Gastrocnemius medialis (tissue), 4 donors: ENCODE measurements at regions not wholly inside any gene's neighbourhood (a gene's known extent, or its start where the extent isn't known, plus 50 kb on each side); places are given as distances from the start of the nearest gene placed in this dataset.

ENCODE experiments used
- CTCF ChIP-seq, 5 experiments: fragments of 450-650 bp in 3 of 5; fragments of 200-600 bp in 2 of 5; sonication (generic) in 2 of 5; IDR thresholded peaks in 4 of 5; conservative IDR thresholded peaks in 1 of 5; 1 replicate in 4 of 5; 2 replicates in 1 of 5; pipeline ENCODE4 v1.5.1; 2016 to 2019; ENCODE audit warnings: antibody characterized with exemption in 5 of 5, mild to moderate bottlenecking in 3 of 5, moderate library complexity in 3 of 5
- POLR2A ChIP-seq, 2 donors: fragments of 450-650 bp; IDR thresholded peaks; one replicate each; pipeline ENCODE4 v1.6.1; 2017; ENCODE audit warnings: antibody characterized with exemption in 2 of 2, mild to moderate bottlenecking in 2 of 2, moderate library complexity in 2 of 2

GRCh38 chr2:175244697-175245096 is 63.2 kb upstream of the ATP5MC3 start:
- no peak for TF ChIP-seq POLR2A (IDR thresholded peaks at IDR 0.05)
- TF ChIP-seq CTCF (IDR thresholded peaks at IDR 0.05 in 4 of 5, conservative IDR thresholded peaks at IDR 0.05 in 1 of 5) = no peak
